GM20000 (cell line): ENCODE measurements at regions not wholly inside any gene's neighbourhood (a gene's known extent, or its start where the extent isn't known, plus 50 kb on each side); places are given as distances from the start of the nearest gene placed in this dataset.

Source experiments
- DNase-seq: peaks from one replicate; pipeline ENCODE4 v3.0.0; 2012; ENCODE audit warnings: low spot score
- TF ChIP-seq, protein P1 (sequence below): IDR thresholded peaks from 2 replicates; pipeline ENCODE4 v1.5.1; 2012; ENCODE audit warnings: mild to moderate bottlenecking, control low read depth; ENCODE audit errors: extremely low read depth, missing control alignments

DNA sequence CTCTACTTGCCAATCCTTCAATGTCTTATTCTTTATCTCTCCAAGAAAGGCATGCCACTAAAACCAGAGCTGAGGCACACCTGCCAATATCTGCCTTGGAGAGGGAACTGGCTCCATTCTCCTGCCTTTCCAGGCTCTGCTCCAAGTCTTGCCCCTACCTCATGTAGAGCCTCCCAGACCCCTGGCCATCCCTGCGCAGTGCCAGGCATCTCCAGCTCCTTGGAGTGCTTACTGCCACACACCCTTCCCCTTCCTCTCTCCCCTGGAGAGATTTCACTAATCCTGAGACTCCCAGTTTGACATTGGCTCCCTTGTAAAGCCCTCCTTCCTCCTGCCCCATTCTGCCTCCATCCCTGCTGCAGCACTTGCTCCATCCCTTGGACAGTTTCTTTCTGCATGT is 255.2 kb upstream of the ZMIZ1 start:
- DNase-seq, result no peak
- TF ChIP-seq, protein P1, sequence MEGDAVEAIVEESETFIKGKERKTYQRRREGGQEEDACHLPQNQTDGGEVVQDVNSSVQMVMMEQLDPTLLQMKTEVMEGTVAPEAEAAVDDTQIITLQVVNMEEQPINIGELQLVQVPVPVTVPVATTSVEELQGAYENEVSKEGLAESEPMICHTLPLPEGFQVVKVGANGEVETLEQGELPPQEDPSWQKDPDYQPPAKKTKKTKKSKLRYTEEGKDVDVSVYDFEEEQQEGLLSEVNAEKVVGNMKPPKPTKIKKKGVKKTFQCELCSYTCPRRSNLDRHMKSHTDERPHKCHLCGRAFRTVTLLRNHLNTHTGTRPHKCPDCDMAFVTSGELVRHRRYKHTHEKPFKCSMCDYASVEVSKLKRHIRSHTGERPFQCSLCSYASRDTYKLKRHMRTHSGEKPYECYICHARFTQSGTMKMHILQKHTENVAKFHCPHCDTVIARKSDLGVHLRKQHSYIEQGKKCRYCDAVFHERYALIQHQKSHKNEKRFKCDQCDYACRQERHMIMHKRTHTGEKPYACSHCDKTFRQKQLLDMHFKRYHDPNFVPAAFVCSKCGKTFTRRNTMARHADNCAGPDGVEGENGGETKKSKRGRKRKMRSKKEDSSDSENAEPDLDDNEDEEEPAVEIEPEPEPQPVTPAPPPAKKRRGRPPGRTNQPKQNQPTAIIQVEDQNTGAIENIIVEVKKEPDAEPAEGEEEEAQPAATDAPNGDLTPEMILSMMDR, result no peak

DNA sequence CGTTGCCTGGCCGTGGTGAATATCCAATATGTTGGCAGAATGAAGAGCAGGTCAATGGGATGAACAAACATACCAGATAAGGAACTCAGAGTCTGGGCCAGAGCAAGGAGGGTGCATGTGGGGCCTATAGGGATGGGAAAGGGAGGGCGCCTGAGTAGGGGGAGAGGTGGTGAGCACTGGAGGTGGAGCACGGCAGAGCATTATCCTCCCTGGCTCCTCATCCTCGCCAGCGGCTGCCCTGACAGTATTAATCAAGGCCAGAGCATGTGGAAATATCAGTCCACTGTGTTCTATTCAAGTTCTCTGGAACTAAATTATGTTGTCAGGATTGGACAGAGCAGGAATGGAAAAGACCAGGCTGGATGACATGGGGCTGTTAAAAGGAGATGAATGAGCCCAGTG is 254.8 kb upstream of the ZMIZ1 start:
- TF ChIP-seq, protein P1, result no peak
- no peak for DNase-seq

DNA sequence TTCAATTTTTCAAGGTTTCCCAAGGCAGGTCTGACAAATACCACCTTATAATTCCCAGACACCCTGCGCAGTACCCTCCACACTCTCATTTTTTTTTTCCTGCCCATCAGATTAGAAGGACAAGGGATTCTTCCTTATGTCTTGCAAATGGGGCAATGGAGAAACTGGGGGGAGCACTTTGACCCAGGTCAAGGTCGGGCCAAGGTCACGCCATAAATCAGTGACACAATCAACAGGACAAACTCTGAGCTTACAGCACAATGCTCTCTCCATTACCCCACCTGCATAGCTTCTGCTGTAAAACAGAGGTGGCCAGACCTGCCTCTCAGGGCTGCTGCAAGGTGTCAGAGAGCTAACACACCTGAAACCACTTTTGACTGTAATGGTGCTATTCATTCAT is 254.4 kb upstream of the ZMIZ1 start:
- no peak for DNase-seq
- TF ChIP-seq, protein P1, result no peak

DNA sequence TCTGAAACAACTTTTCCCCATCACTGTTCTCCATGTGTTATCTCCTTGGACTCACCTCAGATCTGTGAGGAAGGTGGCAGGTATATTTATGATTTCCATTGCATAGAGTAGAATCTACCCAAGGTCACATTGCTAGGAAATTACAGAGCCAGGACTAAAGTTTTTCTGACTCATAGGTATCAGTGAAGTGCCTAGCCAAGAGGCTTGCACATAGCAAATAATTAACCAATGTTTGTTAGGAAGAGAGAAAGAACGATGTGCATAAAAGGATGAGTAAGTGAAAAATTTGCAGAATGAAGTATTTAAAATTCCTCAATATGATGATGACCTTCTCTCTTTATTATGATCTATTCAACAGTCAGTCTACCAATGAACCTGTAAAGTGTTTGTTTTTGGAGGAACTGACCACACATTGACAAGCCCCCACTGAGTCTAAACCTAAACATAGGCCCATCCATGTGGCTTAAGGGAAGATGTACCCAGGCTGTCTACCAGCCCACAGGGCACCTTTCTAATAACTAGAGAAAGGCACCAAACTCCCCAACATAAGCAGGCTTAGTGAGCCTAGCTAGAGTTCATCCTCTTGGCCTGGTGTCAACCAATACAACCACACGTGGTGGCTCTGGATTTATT is 252.9 kb upstream of the ZMIZ1 start:
- TF ChIP-seq, protein P1, result no peak
- DNase-seq, result no peak

DNA sequence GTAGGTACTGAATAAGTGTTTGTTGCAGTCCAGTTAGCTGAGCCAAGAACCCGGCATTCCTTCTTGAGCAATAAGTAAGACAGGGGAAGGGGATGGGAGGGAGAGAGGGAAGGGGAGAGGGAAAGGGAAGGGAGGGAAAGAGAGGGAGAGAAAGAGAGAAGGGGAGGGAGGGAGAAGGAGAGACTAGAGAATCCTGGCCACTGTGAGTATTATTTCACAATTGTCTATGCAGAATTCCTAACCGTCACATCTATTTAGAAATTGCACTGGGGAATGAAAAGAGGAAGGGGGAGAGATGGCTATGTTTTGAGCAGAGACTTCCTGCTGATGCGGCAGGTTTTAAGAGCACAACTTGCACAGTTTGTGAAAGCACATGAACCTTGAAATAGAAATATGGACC is 251.4 kb upstream of the ZMIZ1 start:
- no peak for DNase-seq
- TF ChIP-seq, protein P1, result no peak

DNA sequence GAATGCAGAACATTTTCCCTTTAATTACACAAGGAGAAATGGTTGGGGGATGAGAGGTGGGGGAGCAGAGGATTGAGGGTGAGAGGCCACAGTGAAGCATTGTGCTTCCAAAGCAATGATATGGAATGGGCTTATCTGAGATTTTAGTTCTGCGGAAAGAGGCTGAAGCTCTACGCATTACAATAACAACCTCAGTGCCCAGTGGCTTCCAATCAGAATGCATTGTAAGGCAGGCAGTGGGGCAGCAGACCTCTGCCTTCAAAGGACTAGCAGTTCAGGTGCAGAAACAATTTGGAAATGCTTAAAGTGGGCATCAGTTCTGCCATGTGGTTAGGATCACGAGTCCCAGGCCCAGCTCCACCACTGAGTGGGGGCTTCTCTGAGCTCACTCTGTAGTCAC is 251.0 kb upstream of the ZMIZ1 start:
- no peak for DNase-seq
- TF ChIP-seq, protein P1, result no peak

DNA sequence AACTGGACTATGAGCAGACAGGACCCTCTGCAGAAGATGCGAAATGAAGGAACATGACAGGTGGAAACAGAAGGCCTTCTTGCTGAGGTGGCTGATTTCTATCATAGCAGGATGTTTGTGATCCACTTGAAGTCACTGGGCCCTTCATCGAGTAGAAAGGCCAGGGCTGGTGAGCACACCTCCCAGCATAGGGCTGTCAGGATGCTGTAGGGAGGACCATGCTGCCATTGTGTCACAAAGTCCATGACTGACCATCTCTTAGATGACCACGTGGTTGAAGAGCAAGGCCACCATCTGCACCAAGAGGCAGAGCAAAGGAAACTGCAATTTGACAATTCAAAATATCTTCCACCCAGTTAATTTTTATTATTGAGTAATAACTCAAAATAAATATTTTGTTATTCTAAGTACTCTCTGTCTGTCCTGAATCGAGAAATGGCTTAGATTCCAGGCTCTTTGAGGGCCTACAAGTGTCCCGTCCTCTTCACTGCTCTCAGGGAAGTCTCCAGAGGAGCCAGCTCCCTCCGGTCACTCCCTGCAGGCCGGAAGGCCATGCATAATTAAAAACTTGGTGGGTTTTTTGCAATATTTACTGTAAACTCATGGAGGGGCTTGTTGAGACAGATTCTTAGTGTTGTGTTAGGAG is 249.3 kb upstream of the ZMIZ1 start:
- no peak for DNase-seq
- TF ChIP-seq, protein P1, result no peak
